Endometrial microvascular endothelial cells (primary cell): ENCODE measurements at regions not wholly inside any gene's neighbourhood (a gene's known extent, or its start where the extent isn't known, plus 50 kb on each side); places are given as distances from the start of the nearest gene placed in this dataset.
"Not testable (repeated sequence)": the region's sequence is repeated elsewhere in the genome, so short reads cannot be mapped to it uniquely, and the experiment has no call there.

Experiments used
- in situ Hi-C: cut with HindIII; loops from 2 replicates; pipeline ENCODE4 v1.10.0; 2017; ENCODE audit warnings: low sequenced_read_pairs, low pct_unique_long_range_greater_than_20kb; ENCODE audit errors: inconsistent ontology term

DNA sequence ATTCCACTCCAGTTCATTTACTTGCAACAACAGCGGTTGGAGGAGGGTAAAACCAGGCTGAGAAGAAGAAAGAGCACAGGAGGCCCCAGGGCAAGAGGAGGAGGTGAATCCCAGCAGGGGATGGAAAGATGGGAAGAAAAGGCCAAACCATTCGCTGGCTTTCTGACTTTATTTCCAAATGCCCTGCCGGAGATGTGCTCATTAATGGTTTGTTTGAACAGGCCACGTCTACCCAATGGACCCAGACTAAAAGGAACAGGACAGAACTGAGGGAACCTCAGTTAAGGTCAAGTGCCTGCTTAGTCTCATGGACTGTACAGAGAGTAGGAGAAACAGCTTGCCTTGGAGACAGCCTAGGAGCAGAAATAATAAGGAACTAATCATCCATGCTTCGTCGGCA is 121.6 kb upstream of the NDUFV2 start:
- in situ Hi-C loops: loop anchor here (10.0 kb wide), 1 partner anchor 286 kb away; no protein-coding TSS in a partner anchor

DNA sequence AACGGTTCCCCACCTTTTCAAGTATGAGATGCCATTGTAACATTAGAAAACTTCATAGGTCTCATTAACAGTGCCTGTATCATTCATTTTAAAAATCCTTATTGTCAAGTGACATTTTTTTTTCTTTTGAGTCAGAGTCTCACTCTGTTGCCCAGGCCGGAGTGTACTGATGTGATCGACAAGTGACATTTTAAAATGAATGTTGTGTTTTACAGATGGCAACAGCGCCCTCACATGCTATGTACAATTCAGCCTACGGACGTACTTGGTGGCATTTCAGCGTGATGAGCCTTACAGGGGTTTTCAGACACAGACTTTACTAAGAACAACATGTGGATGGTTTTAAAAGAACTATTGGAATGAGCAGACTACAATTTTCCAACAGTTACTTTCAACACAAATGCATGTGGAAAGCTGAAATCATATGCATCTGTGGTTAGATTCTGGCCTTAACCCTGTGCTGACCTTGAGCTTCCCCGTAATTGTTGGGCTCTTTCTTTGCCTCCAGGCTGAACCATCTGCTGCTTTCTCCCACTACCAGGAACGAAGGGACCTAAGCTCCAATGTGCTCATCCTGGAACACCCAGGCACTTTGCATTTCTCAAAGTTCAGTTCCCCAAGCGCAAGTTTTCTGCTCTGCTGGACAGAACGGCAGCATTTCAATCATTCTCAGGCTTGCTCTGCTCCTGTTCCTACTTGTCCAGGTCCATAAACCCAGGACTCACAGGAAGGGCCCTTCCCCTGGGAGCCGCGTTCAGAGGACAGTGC is 119.9 kb upstream of the NDUFV2 start:
- in situ Hi-C loops: loop anchor here (10.0 kb wide), 1 partner anchor 288 kb away; no protein-coding TSS in a partner anchor

DNA sequence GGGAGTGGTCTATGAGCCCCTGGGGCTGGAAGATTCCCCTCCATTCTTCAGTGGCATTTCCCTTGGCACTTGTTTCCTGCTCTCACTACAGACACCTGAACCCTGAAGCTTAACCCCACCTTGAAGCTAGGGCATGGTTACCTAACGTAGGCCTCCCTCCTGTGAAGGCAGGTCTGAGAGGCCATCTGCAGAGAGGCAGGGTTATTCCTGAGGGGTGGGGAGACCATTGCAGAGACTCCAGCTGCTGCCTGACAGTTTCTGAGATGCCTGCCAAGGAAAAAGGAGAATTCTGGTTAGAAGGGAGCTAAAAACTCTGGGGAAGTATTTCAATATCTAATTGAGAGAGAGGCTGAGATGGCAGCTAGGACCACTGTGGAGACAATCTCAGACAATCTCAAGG is 119.3 kb upstream of the NDUFV2 start:
- in situ Hi-C loops: loop anchor here (10.0 kb wide), 1 partner anchor 288 kb away; no protein-coding TSS in a partner anchor

DNA sequence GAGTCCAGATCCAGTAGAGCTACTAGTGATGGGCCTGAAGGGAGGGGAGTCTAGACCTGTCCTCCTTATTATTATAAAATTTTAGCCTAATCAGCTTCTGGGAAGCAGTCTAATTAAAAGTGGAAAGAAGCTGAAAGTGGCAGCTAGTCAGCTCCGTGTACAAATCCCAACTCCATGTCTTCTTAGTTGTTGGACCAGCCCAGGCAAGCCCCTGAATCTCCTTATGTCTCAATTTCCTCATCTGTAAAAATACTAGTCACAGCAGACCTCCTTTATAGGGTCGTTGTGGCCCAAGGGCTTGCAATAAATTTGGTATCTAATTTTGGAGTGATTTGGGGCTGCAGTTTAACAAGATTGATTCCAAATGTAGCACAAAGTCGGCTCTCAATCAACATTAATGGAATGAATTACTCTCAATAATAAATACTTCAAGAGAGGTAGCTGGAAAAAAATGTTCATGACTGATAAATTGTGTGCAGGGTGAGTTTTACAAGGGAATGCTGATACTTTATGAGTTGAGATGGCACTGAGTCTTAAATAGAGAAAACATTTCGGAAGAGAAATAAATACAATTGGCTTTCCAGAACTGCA is 118.3 kb upstream of the NDUFV2 start:
- in situ Hi-C loops: loop anchor here (10.0 kb wide), 1 partner anchor 289 kb away; no protein-coding TSS in a partner anchor

DNA sequence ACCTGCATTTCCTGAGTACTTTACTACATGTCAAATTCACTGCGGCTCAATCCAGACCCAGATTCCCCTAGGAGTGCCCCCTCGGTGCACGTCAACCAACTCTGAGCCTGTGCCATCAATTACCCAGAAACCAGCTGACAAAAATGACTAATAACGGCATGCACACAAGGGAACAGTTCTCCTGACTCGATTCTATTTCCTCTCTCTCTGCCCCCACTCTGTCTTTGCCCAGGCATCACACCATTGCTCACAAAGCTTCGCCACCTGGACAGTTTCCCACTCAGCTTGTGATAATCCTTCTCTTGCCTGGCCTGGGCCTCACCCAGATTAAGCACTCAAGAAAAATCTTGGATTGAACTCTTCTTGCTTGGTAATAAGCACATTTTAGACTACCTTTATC is 115.3 kb upstream of the NDUFV2 start:
- in situ Hi-C loops: loop anchor here (10.0 kb wide), 1 partner anchor 292 kb away; no protein-coding TSS in a partner anchor

DNA sequence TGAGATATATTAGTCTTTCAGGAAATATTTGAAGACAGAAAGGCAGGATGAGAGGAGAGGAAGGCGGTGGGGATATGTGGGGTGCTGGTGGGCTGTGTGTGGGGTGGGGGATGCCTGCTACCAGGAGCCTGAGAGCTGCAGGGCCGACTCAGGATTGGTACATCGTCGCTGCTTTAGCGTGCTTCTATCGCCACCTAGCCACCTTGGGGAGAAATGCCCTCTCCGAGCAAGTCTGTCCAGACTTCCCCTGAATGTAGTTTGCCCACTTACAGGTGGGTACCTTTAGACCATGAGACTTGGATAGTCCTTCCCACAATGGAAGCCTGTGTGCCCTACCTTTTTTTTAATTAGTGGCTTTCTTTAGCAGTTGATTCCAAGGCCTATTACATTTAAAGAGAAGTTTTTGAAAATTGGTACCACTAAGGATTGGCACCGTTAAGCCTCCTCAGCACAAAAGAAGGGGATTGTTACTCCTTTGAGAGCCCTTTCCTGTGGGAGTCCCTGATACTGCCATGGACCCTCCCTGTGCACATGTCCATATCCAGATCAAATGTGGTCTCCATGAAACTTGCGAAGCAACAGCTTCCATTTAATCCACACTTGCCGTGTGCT is 114.1 kb upstream of the NDUFV2 start:
- in situ Hi-C loops: loop anchor here (10.0 kb wide), 1 partner anchor 294 kb away; no protein-coding TSS in a partner anchor

DNA sequence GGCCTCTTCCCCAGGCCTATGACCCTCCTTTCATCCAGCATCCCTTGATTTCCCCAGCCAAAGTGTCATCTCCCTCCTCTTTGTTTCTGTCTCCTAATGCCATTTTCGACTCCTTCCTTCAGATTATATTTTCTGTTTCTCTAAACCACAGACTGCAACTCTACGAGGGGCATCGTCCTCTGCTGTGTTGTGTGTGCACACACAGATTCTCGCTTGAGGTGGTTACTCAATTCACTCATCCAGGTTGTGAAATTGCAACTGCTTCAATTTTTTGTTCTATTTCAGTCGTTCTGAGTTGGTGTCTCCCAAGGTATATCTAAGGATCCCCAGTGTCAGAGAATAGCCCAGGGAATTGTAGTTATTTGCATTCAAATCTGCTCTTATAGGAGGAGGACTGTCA is 113.5 kb upstream of the NDUFV2 start:
- in situ Hi-C loops: loop anchor here (10.0 kb wide), 1 partner anchor 294 kb away; no protein-coding TSS in a partner anchor

DNA sequence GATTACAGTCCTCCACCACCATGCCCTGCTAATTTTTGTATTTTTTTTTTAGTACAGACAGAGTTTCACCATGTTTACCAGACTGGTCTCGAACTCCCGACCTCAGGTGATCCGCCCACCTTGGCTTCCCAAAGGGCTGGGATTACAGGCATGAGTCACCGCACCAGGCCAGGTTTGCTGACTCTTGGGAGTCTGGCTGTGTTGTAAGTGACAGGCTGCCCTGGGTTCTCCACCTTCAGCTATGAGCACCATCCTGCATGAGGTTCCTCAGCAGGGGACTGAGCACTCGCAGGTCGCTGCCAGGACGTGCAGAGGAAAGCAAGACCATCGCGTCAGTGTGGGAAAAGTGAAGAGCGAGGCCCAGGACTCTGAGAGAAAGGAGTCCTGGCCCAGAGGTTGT is 112.6 kb upstream of the NDUFV2 start:
- in situ Hi-C loops: loop anchor here (10.0 kb wide), 1 partner anchor 295 kb away; no protein-coding TSS in a partner anchor

DNA sequence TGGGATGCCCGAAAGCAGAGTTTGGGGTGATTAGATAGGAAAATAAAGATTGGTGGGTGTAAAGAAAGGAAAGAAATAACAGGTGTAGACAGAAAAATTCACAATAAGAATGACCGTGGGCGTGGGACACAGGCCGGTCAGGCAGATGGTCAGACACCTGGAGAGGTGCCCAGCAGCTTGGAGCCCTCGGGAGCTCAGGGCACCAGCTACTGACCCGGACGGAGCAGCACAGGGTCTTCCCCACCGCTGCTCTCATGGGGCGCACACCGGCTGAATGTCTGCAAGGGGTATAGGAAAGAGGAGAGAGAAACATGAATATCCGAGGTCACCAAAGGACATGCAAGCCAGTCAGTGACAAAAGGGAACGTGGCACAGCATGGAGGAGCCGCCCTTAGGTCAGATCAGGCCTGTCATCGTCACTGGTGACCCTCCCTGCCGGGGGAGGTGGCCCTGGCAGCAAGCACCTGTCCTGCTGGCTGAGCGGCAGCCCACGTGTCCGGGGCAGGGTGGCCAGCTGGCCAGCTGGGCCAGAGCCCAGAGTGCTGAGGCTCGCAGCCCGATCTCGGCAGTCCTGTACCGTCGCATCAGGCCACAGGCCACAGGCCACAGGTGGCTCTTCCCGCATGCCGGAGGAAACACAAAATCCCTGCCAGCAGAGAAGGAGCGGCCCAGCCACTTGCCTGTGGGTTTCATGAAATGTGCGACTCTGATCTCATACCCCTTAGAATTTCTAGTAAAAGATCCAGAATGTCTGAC is 112.0 kb upstream of the NDUFV2 start:
- in situ Hi-C loops: no loop called here

DNA sequence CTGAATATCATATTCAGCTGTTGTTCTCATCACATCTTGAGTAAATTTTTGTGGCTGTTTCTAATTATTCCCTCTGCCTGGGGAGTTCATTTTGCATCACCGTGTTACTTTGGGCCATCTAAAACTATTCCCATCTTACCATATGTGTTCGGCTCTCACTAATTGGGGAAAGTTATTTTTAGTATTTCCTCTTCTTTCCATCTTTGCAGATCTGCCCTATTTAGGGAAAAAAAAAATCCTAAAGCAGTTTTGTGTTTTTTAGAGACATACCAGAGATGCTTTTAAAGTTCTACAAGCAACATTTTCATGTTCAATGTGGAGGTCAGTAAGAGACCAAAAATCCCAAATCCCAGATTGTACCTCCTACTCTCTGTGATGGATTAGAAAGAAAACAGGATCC is 111.3 kb upstream of the NDUFV2 start:
- in situ Hi-C loops: no loop called here

DNA sequence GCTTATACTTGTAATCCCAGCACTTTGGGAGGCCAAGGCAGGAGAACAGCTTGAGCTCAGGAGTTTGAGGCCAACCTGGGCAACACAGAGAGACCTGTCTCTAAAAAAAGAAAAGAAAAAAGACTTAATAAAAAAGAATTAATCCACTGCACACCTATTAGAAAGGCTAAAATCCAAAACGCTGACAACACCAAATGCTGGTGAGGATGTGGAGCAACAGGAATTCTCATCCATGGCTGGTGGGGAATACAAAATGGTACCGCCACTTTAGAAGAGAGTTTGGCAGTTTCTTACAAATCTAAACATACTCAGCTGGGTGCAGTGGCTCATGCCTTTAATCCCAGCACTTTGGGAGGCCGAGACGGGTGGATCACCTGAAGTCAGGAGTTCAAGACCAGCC is 110.0 kb upstream of the NDUFV2 start:
- in situ Hi-C loops: not testable (repeated sequence)

DNA sequence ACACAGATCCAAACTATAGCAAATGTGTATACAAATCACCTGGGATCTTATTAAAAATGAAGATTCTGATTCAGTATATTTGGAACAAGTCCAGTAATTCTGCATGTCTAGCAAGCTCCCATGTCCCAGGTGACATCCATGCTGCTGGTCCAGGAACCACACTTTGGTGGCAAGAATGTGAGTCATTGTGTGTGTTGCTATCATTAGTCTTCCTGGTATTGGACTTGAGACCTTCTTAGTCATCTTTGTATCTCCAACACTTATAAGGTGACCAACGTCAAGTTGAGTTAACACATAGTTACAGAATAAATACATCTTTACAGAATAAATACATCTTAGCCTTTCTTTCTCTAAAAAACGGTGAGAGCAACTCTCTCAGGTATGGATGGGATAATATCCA is 107.9 kb upstream of the NDUFV2 start:
- in situ Hi-C loops: no loop called here

DNA sequence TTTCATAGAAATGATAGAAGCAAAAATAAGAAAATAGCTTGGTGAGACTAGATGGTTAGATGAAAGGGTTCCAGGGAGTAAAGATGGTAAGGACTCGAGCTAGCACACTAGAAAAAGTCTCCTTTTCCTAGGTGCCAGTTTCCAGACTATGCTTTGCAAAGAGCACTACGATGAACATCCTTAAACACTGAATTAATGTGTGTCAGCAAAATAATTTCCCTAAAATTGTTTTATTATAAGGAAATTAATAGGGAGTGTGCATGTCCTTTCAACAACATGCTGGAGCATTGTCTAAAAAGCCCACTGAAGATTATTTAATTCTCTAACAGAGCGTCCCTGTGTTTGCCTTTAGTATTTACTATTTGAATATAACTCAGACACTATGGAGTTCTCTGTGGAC is 107.4 kb upstream of the NDUFV2 start:
- in situ Hi-C loops: no loop called here

DNA sequence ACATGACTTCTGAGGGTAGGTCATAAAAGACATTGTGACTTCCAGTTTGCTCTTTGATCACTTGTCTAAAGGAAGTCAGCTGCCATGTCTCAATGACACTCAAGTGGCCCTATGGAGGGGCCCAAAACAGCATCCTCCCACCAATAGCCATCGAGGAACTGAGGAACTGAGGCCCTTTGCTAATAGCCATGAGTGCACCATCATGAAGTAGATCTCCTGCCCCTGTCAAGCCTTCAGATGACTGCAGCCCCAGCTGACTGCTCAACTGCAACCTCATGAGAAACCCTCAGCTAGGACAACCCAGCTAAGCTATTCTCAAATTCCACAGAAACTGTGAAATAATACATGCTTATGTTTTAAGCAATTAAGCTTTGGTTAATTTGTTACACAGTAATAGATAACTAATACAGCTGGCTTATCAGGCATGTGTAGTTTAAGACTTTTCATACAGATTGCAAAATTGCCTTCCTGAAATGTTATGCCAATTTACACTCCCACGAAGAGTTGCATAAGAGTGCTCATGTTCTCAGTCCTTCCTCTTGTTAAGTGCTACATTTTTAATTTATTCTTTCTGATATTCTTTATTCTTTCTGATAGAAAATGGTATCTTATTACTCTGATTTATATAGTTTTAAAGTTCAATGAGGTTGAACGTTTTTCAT is 105.6 kb upstream of the NDUFV2 start:
- in situ Hi-C loops: no loop called here

DNA sequence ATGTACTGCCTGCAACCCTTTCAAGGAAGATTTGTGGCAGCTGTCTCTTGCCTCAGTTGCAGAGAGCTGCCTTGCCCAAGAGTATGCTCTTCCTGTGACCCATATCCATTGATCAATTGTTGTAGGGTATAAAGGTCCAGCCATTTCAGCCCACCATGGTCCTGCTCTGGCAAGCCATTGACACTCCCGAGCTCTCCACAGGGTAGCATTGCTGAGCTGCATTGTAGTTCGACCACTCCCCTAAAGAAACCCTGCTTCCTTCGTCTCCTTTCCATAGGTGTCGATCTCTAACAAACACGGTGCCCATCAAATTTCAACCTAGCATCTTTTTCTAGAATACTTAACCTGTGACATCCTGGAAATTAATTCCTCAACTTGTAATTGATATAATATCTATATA is 104.9 kb upstream of the NDUFV2 start:
- in situ Hi-C loops: no loop called here

DNA sequence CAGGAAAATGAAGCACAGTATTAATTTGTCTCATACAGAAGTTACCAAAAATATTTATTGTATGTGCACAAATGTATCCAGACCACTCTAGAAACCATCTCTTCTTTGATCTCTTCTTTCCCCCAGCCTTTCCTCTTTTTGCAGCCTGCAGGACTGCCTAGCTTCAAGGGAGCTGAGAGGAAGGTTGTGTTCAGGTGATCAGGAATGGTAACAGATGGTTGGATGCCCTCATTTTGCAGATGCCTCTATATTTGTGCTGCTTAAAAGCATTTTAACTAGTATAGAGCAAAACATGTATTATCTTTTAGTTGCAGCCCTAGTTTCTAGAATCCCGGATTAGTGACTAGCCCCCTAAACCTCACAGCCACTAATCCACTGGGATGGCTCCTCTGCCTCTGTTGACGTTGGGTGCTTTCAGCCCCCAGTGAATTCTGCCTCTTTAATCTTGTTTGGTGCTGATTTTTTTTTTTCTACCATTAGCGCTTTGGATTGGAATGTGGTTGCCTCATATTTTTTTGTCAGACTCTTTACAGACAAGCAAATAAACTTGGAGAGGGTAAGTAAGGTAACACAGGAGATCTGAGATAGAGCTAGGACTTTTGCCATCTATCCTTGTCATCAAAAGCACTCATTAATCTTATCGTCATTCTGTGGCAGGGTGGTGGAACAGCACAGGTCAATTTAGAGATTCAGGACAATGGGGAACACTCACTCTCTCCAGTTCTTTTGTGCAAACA is 103.8 kb upstream of the NDUFV2 start:
- in situ Hi-C loops: no loop called here

DNA sequence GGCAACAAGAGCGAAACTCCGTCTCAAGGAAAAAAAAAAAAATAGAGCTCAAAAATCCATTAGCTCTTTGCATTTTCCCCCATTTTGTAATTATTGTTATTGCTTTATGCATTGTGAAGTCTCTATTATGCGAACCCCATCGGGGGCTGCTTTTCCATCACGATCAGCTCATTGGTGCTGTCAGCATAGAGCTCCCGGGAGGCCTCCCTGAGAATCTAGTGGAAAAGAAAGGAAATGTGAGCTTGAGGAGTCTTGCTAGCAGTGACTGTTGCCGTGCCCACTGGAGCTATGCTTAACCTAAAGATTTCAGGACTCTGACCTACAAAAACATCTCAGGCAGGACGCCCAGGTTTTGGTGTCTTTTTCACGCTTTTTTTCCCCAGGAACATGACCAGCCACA is 102.6 kb upstream of the NDUFV2 start:
- in situ Hi-C loops: no loop called here

DNA sequence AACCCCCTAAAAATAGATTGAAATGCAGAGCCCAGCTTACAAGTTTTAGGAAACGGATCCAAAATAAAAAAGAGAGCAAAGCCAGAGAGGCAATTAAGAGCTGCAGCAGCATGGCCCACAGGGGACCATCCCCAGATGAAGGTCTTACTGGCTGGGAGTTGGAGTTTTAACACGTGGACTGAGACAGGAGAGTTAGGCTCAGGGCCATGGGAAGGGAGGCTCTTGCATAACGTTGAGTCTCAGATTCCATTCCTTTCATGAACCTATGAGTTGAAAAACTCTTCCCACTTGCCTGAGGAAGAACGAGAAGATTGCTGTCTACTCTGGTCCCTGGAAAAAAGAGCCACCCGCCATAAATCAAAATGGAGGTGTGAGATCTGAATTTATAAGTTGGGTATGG is 101.8 kb upstream of the NDUFV2 start:
- in situ Hi-C loops: no loop called here
